NB4 (cell line): ENCODE measurements at regions not wholly inside any gene's neighbourhood (a gene's known extent, or its start where the extent isn't known, plus 50 kb on each side); places are given as distances from the start of the nearest gene placed in this dataset.

Source experiments
- DNase-seq: peaks from one replicate; pipeline ENCODE4 v3.0.0; 2010; ENCODE audit warnings: low read depth
- H3K4me3 ChIP-seq: one replicate; pipeline ENCODE4 v1.5.1; 2011; ENCODE audit warnings: mild to moderate bottlenecking, low read depth, low read length, moderate library complexity
- CTCF ChIP-seq: IDR thresholded peaks from one replicate; pipeline ENCODE4 v1.5.1; 2012; ENCODE audit warnings: low read depth, low read length
- MYC ChIP-seq: IDR thresholded peaks from 2 replicates; pipeline ENCODE4 v1.6.1; 2011; ENCODE audit warnings: low read depth, low read length
- POLR2A ChIP-seq: IDR thresholded peaks from 2 replicates; pipeline ENCODE4 v1.6.1; 2011; ENCODE audit warnings: mild to moderate bottlenecking; ENCODE audit not compliant: insufficient read length; ENCODE audit errors: extremely low read depth
- TF ChIP-seq, protein P1 (sequence below): IDR thresholded peaks from 2 replicates; pipeline ENCODE4 v1.6.1; 2011; ENCODE audit warnings: low read depth, low read length

- no peak for DNase-seq
- TF ChIP-seq, protein P1, sequence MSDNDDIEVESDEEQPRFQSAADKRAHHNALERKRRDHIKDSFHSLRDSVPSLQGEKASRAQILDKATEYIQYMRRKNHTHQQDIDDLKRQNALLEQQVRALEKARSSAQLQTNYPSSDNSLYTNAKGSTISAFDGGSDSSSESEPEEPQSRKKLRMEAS = no peak
- TF ChIP-seq POLR2A = no peak
- H3K4me3 ChIP-seq = no peak overlapping the region
These were observed 501.3 kb upstream of the TENM4 start for GRCh38 chr11:79942090-79942489.

- TF ChIP-seq, protein P1 = no peak
- TF ChIP-seq CTCF (no peak), POLR2A (no peak), MYC (no peak)
- H3K4me3 ChIP-seq = no peak overlapping the region
- no peak for DNase-seq
These were observed 500.3 kb upstream of the TENM4 start for GRCh38 chr11:79940974-79941735.

DNA sequence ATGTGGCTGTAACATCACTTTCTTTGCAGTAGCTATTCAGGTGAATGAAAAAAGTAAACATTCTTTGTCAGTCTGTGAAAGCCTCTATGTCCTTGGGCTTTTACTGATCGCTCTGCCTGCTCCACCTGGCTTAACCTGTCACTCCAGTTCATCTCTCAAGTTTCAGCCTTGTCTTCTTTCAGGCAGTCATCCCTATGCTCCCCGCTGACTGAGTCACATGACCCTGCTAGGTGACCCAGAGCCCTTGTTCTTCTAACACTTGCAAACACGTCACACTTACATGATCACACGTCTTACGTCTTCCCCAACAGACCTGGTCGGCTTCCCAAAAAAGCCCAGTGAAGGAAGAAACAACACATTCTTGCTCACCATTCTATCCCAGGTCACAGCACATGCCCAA is 499.3 kb upstream of the TENM4 start:
- TF ChIP-seq POLR2A = no peak
- TF ChIP-seq CTCF = no peak
- TF ChIP-seq, protein P1 = no peak
- TF ChIP-seq MYC = no peak
- DNase-seq = no peak
- H3K4me3 ChIP-seq = no peak overlapping the region

DNA sequence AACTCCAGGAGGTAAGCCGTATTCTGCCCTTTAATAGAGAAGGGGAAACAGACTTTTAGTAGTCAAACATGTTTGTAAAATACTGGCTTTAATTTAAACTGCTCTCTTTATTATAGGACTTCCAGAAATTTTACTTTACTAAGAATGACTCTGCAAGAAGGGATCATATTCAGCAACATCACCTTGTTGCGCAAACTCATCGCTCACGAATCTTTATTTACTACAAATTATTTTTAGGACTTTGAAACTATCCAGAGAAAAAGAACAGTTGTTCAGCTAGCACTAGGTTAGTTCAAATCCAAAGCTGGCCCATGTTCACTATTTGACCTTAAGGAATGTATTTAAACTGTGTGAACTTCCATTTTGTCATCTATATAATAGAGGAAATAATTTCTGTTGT is 498.3 kb upstream of the TENM4 start:
- DNase-seq = no peak
- TF ChIP-seq POLR2A (no peak), MYC (no peak), CTCF (no peak)
- TF ChIP-seq, protein P1 = no peak
- no peak overlapping the region for H3K4me3 ChIP-seq

- no peak overlapping the region for H3K4me3 ChIP-seq
- TF ChIP-seq CTCF = no peak
- TF ChIP-seq POLR2A = no peak
- TF ChIP-seq, protein P1 = no peak
- TF ChIP-seq MYC = no peak
- DNase-seq = no peak
These were observed 497.0 kb upstream of the TENM4 start for GRCh38 chr11:79937676-79938334.

GRCh38 chr11:79932612-79933011 is 491.8 kb upstream of the TENM4 start:
- no peak for DNase-seq
- TF ChIP-seq MYC = no peak
- no peak for TF ChIP-seq CTCF
- TF ChIP-seq, protein P1 = no peak
- TF ChIP-seq POLR2A = no peak
- no peak overlapping the region for H3K4me3 ChIP-seq
